OCI-LY1 (cell line): ENCODE measurements at regions not wholly inside any gene's neighbourhood (a gene's known extent, or its start where the extent isn't known, plus 50 kb on each side); places are given as distances from the start of the nearest gene placed in this dataset.

Source experiments
- EZH2 ChIP-seq: fragments of 200-600 bp; sonication (generic), shearing (Covaris generic); IDR thresholded peaks from 2 replicates; pipeline ENCODE4 v1.8.0; 2017; ENCODE audit warnings: borderline replicate concordance, mixed run types, mild to moderate bottlenecking, antibody characterized with exemption, low read length, moderate library complexity, mixed read lengths
- TF ChIP-seq, protein P1 (sequence below): fragments of 200-600 bp; sonication (generic), shearing (Covaris generic); IDR thresholded peaks from 2 replicates; pipeline ENCODE4 v1.5.1; 2017; ENCODE audit warnings: mild to moderate bottlenecking, antibody characterized with exemption, low read length, moderate library complexity, mixed read lengths

DNA sequence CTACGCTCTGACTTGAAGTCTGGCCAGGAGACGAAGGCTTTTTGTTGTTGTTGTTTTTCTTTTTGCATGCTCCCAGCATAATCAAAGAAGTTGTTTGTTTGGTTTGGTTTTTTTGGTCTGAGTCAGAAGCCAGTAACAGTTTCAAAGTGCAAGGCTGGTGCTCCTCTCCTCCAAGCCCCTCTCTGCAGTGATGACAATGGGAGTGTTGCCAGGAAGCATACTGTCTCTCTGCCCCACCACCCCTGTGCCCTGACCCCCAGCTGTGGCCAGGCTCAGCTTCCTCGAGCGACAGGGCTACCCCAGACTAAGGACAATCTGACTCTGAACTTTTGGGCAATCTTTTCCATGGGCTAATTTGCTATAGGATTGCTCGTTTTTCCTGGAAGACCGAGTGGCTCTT is 173.8 kb upstream of the PITX1 start:
- TF ChIP-seq, protein P1, sequence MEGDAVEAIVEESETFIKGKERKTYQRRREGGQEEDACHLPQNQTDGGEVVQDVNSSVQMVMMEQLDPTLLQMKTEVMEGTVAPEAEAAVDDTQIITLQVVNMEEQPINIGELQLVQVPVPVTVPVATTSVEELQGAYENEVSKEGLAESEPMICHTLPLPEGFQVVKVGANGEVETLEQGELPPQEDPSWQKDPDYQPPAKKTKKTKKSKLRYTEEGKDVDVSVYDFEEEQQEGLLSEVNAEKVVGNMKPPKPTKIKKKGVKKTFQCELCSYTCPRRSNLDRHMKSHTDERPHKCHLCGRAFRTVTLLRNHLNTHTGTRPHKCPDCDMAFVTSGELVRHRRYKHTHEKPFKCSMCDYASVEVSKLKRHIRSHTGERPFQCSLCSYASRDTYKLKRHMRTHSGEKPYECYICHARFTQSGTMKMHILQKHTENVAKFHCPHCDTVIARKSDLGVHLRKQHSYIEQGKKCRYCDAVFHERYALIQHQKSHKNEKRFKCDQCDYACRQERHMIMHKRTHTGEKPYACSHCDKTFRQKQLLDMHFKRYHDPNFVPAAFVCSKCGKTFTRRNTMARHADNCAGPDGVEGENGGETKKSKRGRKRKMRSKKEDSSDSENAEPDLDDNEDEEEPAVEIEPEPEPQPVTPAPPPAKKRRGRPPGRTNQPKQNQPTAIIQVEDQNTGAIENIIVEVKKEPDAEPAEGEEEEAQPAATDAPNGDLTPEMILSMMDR: no peak
- no peak for TF ChIP-seq EZH2
